ENCODE measurements at regions not wholly inside any gene's neighbourhood (a gene's known extent, or its start where the extent isn't known, plus 50 kb on each side); places are given as distances from the start of the nearest gene placed in this dataset.

DNA sequence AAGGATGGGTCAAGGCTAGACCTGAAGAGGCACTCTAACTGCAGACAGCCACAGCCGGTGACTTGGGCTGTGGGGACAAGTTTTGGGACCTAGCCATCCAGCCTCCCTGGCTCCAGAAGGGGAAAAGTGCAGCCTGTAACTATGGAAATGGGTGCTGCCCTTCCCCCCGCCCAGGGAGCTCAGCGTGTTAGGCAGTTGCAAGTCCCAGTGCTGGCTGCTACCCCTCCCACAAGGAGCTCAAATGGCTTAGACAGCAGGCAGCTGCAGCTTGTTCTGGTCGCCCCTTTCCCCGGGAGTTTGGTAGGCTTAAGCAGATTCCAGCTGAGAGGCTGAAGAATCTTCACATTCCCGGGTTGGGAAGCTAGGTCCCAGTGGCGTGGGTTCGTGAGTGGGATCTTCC, 162.6 kb downstream of the FAM83B start:
- Histone ChIP-seq H3K9ac (ENCODE audit: low read depth, low read length, poor library complexity, severe bottlenecking) (no peak overlapping the region), H3K4me3 (ENCODE audit: low read length, poor library complexity, severe bottlenecking) (no peak overlapping the region), H2AFZ (ENCODE audit: low read length) (no peak overlapping the region), H3F3A (ENCODE audit: low read depth) (no peaks in the 10 kb centered on the region), H3K79me2 (ENCODE audit: insufficient read depth, low read length) (no peaks in the 10 kb centered on the region), H3K27me3 (ENCODE audit: insufficient read depth, low read length, poor library complexity, severe bottlenecking) (no peaks in the 10 kb centered on the region), H3K9me2 (replicated peaks; ENCODE audit: low read depth, low read length) (no peaks in the 10 kb centered on the region), H4K20me1 (ENCODE audit: insufficient read depth, low read length, poor library complexity, severe bottlenecking) (no peaks in the 10 kb centered on the region), H3K36me3 (ENCODE audit: insufficient read depth, low read length) (no peaks in the 10 kb centered on the region), H3K9me3 (ENCODE audit: insufficient read depth, low read depth, low read length) (no peaks in the 10 kb centered on the region), H3K4me2 (ENCODE audit: low read depth, low read length, poor library complexity, severe bottlenecking) (no peak overlapping the region), H3K4me1 (ENCODE audit: insufficient read depth, low read length, poor library complexity, severe bottlenecking) (no peaks in the 10 kb centered on the region)
- no peak for TF ChIP-seq EZH2phosphoT487 (IDR thresholded peaks at IDR 0.05; ENCODE audit: borderline replicate concordance)
- TF ChIP-seq, protein P1, sequence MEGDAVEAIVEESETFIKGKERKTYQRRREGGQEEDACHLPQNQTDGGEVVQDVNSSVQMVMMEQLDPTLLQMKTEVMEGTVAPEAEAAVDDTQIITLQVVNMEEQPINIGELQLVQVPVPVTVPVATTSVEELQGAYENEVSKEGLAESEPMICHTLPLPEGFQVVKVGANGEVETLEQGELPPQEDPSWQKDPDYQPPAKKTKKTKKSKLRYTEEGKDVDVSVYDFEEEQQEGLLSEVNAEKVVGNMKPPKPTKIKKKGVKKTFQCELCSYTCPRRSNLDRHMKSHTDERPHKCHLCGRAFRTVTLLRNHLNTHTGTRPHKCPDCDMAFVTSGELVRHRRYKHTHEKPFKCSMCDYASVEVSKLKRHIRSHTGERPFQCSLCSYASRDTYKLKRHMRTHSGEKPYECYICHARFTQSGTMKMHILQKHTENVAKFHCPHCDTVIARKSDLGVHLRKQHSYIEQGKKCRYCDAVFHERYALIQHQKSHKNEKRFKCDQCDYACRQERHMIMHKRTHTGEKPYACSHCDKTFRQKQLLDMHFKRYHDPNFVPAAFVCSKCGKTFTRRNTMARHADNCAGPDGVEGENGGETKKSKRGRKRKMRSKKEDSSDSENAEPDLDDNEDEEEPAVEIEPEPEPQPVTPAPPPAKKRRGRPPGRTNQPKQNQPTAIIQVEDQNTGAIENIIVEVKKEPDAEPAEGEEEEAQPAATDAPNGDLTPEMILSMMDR (conservative IDR thresholded peaks at IDR 0.05; ENCODE audit: low read length) = no peak

DNA sequence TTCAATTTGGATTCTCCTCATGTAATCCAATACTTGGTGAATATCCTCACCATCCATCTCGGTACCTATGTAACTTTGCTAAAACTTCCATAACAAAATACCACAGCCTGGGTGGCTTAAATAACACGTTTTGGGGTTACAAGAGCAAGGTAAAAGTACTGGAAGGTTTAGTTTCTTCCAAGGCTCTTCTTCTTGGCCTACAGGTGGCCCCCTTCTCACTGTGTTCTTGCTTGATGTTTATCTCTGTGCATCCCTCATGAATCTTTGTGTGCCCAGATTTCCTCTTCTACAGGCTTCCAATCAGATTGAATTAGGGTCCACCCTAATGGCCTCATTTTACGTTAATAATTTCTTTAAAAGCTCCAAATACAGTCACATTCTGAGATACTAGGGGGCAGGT, 163.3 kb upstream of the HCRTR2 start:
- no peak overlapping the region for H3K4me3 ChIP-seq (ENCODE audit: low read length, poor library complexity, severe bottlenecking)
- H3K9me3 ChIP-seq (ENCODE audit: insufficient read depth, low read depth, low read length) = no peaks in the 10 kb centered on the region
- no peaks in the 10 kb centered on the region for H3K27me3 ChIP-seq (ENCODE audit: insufficient read depth, low read length, poor library complexity, severe bottlenecking)
- no peaks in the 10 kb centered on the region for H3K4me1 ChIP-seq (ENCODE audit: insufficient read depth, low read length, poor library complexity, severe bottlenecking)
- H3F3A ChIP-seq (ENCODE audit: low read depth) = no peaks in the 10 kb centered on the region
- no peak overlapping the region for H3K9ac ChIP-seq (ENCODE audit: low read depth, low read length, poor library complexity, severe bottlenecking)
- no peaks in the 10 kb centered on the region for H4K20me1 ChIP-seq (ENCODE audit: insufficient read depth, low read length, poor library complexity, severe bottlenecking)
- no peaks in the 10 kb centered on the region for H3K9me2 ChIP-seq (replicated peaks; ENCODE audit: low read depth, low read length)
- H3K36me3 ChIP-seq (ENCODE audit: insufficient read depth, low read length) = no peaks in the 10 kb centered on the region
- no peak overlapping the region for H2AFZ ChIP-seq (ENCODE audit: low read length)
- H3K79me2 ChIP-seq (ENCODE audit: insufficient read depth, low read length) = no peaks in the 10 kb centered on the region
- no peak overlapping the region for H3K4me2 ChIP-seq (ENCODE audit: low read depth, low read length, poor library complexity, severe bottlenecking)
- TF ChIP-seq, protein P1 (conservative IDR thresholded peaks at IDR 0.05; ENCODE audit: low read length) = peak; percentile 29; the same call in 1 of the 2 replicates
- no peak for TF ChIP-seq EZH2phosphoT487 (IDR thresholded peaks at IDR 0.05; ENCODE audit: borderline replicate concordance)

DNA sequence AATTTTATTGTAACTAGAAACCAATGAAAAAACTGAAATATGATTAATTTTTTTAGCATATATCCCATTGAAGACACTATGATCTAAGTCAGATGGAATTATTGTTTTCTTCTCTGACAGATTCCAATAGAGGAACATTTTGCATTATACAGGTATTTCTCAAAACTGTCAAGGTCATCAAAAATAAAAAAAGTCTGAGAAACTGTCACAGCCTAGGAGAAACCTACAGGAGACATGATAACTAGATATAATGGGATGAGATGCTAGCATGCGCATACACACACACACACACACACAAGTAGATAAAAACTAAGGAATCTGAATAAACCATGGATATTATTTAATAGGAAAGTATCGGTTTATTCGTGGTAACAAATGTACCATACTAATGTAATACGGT, 161.9 kb upstream of the HCRTR2 start:
- Histone ChIP-seq H3K79me2 (ENCODE audit: insufficient read depth, low read length) (no peaks in the 10 kb centered on the region), H3K36me3 (ENCODE audit: insufficient read depth, low read length) (no peaks in the 10 kb centered on the region), H3K4me3 (ENCODE audit: low read length, poor library complexity, severe bottlenecking) (no peak overlapping the region), H3K9me2 (replicated peaks; ENCODE audit: low read depth, low read length) (no peaks in the 10 kb centered on the region), H3K4me1 (ENCODE audit: insufficient read depth, low read length, poor library complexity, severe bottlenecking) (no peaks in the 10 kb centered on the region), H2AFZ (ENCODE audit: low read length) (no peak overlapping the region), H3K27me3 (ENCODE audit: insufficient read depth, low read length, poor library complexity, severe bottlenecking) (no peaks in the 10 kb centered on the region), H3K9me3 (ENCODE audit: insufficient read depth, low read depth, low read length) (no peaks in the 10 kb centered on the region), H3K9ac (ENCODE audit: low read depth, low read length, poor library complexity, severe bottlenecking) (no peak overlapping the region), H3F3A (ENCODE audit: low read depth) (no peaks in the 10 kb centered on the region), H3K4me2 (ENCODE audit: low read depth, low read length, poor library complexity, severe bottlenecking) (no peak overlapping the region), H4K20me1 (ENCODE audit: insufficient read depth, low read length, poor library complexity, severe bottlenecking) (no peaks in the 10 kb centered on the region)
- TF ChIP-seq, protein P1 (conservative IDR thresholded peaks at IDR 0.05; ENCODE audit: low read length) = no peak
- no peak for TF ChIP-seq EZH2phosphoT487 (IDR thresholded peaks at IDR 0.05; ENCODE audit: borderline replicate concordance)

Data from Loucy (cell line).